Natural killer cell (primary cell): ENCODE measurements at regions not wholly inside any gene's neighbourhood (a gene's known extent, or its start where the extent isn't known, plus 50 kb on each side); places are given as distances from the start of the nearest gene placed in this dataset.

Source experiments
- ATAC-seq, 3 donors: fragments of 150-1000 bp in 2 of 3; fragments of 200-7000 bp in 1 of 3; cut with Tn5 transposase; 1 replicate in 1 of 3; 2 replicates in 2 of 3; pipeline ENCODE4 v1.10.0; 2021; ENCODE audit warnings: mild to moderate bottlenecking in 2 of 3, moderate library complexity in 2 of 3
- DNase-seq, 2 donors: peaks; one replicate each; pipeline versions ENCODE4 v3.0.0 to v3.0.0-alpha.2; 2013 to 2021; ENCODE audit warnings: mixed read lengths in 1 of 2
- H3K27ac ChIP-seq: one replicate; pipeline ENCODE4 v1.5.1; 2013; ENCODE audit warnings: mild to moderate bottlenecking, low read length
- H3K27me3 ChIP-seq: one replicate; pipeline ENCODE4 v1.6.1; 2013; ENCODE audit warnings: low read length; ENCODE audit not compliant: control insufficient read depth, insufficient read depth
- H3K36me3 ChIP-seq: one replicate; pipeline ENCODE4 v1.6.1; 2013; ENCODE audit warnings: low read length; ENCODE audit not compliant: control insufficient read depth, insufficient read depth
- H3K4me1 ChIP-seq: one replicate; pipeline ENCODE4 v1.6.1; 2013; ENCODE audit warnings: low read length; ENCODE audit not compliant: control insufficient read depth, insufficient read depth
- H3K4me3 ChIP-seq: one replicate; pipeline ENCODE4 v1.5.1; 2013; ENCODE audit warnings: low read length
- H3K9me3 ChIP-seq: one replicate; pipeline ENCODE4 v1.6.1; 2013; ENCODE audit warnings: low read length; ENCODE audit not compliant: control insufficient read depth, insufficient read depth
- H3K27ac Mint-ChIP-seq, 2 donors: one replicate each; pipeline ENCODE4 v1.8.0; 2022; ENCODE audit warnings: mild to moderate bottlenecking in 2 of 2, mixed read lengths in 2 of 2, moderate library complexity in 1 of 2
- H3K27me3 Mint-ChIP-seq, 2 donors: one replicate each; pipeline ENCODE4 v1.8.0; 2022; ENCODE audit warnings: low read depth in 2 of 2, mixed read lengths in 2 of 2
- H3K36me3 Mint-ChIP-seq: one replicate; pipeline ENCODE4 v1.8.0; 2022; ENCODE audit warnings: mixed read lengths
- H3K4me1 Mint-ChIP-seq, 2 donors: one replicate each; pipeline ENCODE4 v1.8.0; 2022; ENCODE audit warnings: mixed read lengths in 2 of 2
- H3K4me3 Mint-ChIP-seq: one replicate; pipeline ENCODE4 v1.8.0; 2022; ENCODE audit warnings: mild to moderate bottlenecking, moderate library complexity, mixed read lengths
- H3K9me3 Mint-ChIP-seq, 2 donors: one replicate each; pipeline ENCODE4 v1.8.0; 2022; ENCODE audit warnings: mixed read lengths in 2 of 2
- WGBS: methylation state at CpG from one replicate; pipeline ENCODE4 v1.1.7; 2013; ENCODE audit warnings: missing lambda C conversion rate; ENCODE audit not compliant: insufficient coverage; 5-methylcytosine and 5-hydroxymethylcytosine counted together
- intact Hi-C: fragments of 100-400 bp; cut with micrococcal nuclease; formaldehyde crosslinking; loops from one replicate; pipeline ENCODE4 v1.14.2; 2022
- TF ChIP-seq, protein P1 (sequence below): fragments of 200-600 bp; IDR thresholded peaks from one replicate; pipeline ENCODE4 v1.8.0; 2022; ENCODE audit warnings: antibody characterized with exemption

GRCh38 chr1:222404710-222405109 lies 143.2 kb downstream of the HHIPL2 start:
- peaks cover 16 to 20% of the 10 kb centered on the region in 2 donors for H3K27me3 Mint-ChIP-seq
- no peak overlapping the region for H3K4me3 Mint-ChIP-seq
- H3K27ac ChIP-seq, result no peak overlapping the region
- DNase-seq (no peak), ATAC-seq (no peak)
- intact Hi-C loops, result no loop called here
- WGBS, result 80% methylated on average over 4 of the region's 4 CpGs
- no peaks in the 10 kb centered on the region for H3K9me3 Mint-ChIP-seq
- no peaks in the 10 kb centered on the region for H3K4me1 Mint-ChIP-seq
- no peaks in the 10 kb centered on the region for H3K9me3 ChIP-seq
- peaks cover 3% of the 10 kb centered on the region for H3K27me3 ChIP-seq
- H3K36me3 ChIP-seq, result no peaks in the 10 kb centered on the region
- TF ChIP-seq, protein P1, sequence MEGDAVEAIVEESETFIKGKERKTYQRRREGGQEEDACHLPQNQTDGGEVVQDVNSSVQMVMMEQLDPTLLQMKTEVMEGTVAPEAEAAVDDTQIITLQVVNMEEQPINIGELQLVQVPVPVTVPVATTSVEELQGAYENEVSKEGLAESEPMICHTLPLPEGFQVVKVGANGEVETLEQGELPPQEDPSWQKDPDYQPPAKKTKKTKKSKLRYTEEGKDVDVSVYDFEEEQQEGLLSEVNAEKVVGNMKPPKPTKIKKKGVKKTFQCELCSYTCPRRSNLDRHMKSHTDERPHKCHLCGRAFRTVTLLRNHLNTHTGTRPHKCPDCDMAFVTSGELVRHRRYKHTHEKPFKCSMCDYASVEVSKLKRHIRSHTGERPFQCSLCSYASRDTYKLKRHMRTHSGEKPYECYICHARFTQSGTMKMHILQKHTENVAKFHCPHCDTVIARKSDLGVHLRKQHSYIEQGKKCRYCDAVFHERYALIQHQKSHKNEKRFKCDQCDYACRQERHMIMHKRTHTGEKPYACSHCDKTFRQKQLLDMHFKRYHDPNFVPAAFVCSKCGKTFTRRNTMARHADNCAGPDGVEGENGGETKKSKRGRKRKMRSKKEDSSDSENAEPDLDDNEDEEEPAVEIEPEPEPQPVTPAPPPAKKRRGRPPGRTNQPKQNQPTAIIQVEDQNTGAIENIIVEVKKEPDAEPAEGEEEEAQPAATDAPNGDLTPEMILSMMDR, result no peak
- H3K27ac Mint-ChIP-seq, result no peak overlapping the region
- H3K4me1 ChIP-seq, result no peaks in the 10 kb centered on the region
- no peak overlapping the region for H3K4me3 ChIP-seq
- H3K36me3 Mint-ChIP-seq, result no peaks in the 10 kb centered on the region

- TF ChIP-seq, protein P1, result no peak
- intact Hi-C loops, result no loop called here
Measured at GRCh38 chr1:222399197-222399596, 148.7 kb downstream of the HHIPL2 start.

GRCh38 chr1:222394224-222394623 lies 153.7 kb downstream of the HHIPL2 start:
- Histone ChIP-seq H3K27me3 (no peaks in the 10 kb centered on the region), H3K4me3 (no peak overlapping the region), H3K4me1 (no peaks in the 10 kb centered on the region), H3K27ac (no peak overlapping the region), H3K9me3 (no peaks in the 10 kb centered on the region), H3K36me3 (no peaks in the 10 kb centered on the region)
- WGBS, result 77% methylated on average over 1 of the region's 1 CpG
- peaks cover 0 to 5% of the 10 kb centered on the region in 2 donors for H3K9me3 Mint-ChIP-seq
- no peak for DNase-seq
- intact Hi-C loops, result no loop called here
- peaks cover 5% of the 10 kb centered on the region in 2 donors for H3K27me3 Mint-ChIP-seq
- no peaks in the 10 kb centered on the region for H3K36me3 Mint-ChIP-seq
- TF ChIP-seq, protein P1, result no peak
- no peak overlapping the region for H3K4me3 Mint-ChIP-seq
- peaks cover 0 to 6% of the 10 kb centered on the region in 2 donors for H3K4me1 Mint-ChIP-seq
- H3K27ac Mint-ChIP-seq, result no peak overlapping the region
- ATAC-seq, result no peak

More at GRCh38 chr1:222399197-222399596, 148.7 kb downstream of the HHIPL2 start:
- DNase-seq (no peak), ATAC-seq (no peak)
- Histone ChIP-seq H3K4me1 (no peaks in the 10 kb centered on the region), H3K27ac (no peak overlapping the region), H3K36me3 (no peaks in the 10 kb centered on the region), H3K9me3 (no peaks in the 10 kb centered on the region), H3K27me3 (no peaks in the 10 kb centered on the region), H3K4me3 (no peak overlapping the region)
- H3K4me3 Mint-ChIP-seq, result no peak overlapping the region
- H3K27ac Mint-ChIP-seq, result no peak overlapping the region
- H3K4me1 Mint-ChIP-seq, result no peaks in the 10 kb centered on the region
- H3K9me3 Mint-ChIP-seq, result peaks cover 0 to 2% of the 10 kb centered on the region in 2 donors
- no peaks in the 10 kb centered on the region for H3K36me3 Mint-ChIP-seq
- H3K27me3 Mint-ChIP-seq, result no peaks in the 10 kb centered on the region

DNA sequence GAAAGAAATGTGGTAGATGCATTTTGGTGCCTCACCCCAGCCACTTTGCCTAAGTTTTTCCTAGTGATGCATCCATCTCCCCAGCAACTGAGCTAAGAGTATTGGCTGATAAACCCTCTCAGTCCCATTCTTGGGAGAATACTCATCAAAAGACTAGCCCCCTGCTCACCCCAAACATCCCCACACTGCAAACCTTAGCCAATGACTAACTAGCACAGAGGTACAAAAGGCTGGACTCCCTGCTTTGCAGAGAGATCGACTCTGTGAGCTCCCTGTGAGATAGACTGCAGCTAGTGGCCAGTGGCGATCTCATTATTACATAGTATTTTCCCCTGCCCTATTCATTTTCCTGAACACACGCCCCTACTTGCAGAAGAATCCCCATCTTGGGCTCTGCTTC lies 155.3 kb downstream of the HHIPL2 start:
- no peak overlapping the region for H3K27ac ChIP-seq
- Mint-ChIP-seq H3K27me3 (peaks cover 5% of the 10 kb centered on the region in 2 donors), H3K9me3 (peaks cover 0 to 5% of the 10 kb centered on the region in 2 donors), H3K27ac (no peak overlapping the region), H3K4me1 (peaks cover 0 to 6% of the 10 kb centered on the region in 2 donors), H3K36me3 (no peaks in the 10 kb centered on the region), H3K4me3 (no peak overlapping the region)
- H3K9me3 ChIP-seq, result no peaks in the 10 kb centered on the region
- no peaks in the 10 kb centered on the region for H3K36me3 ChIP-seq
- H3K4me3 ChIP-seq, result no peak overlapping the region
- H3K4me1 ChIP-seq, result no peaks in the 10 kb centered on the region
- WGBS, result 81% methylated on average over 3 of the region's 3 CpGs
- H3K27me3 ChIP-seq, result no peaks in the 10 kb centered on the region
- DNase-seq, result no peak
- TF ChIP-seq, protein P1, result no peak
- intact Hi-C loops, result no loop called here
- no peak for ATAC-seq
